Neural progenitor cell (in vitro differentiated cells): ENCODE measurements at regions not wholly inside any gene's neighbourhood (a gene's known extent, or its start where the extent isn't known, plus 50 kb on each side); places are given as distances from the start of the nearest gene placed in this dataset.

ENCODE experiments used
- CTCF ChIP-seq: fragments of 200-600 bp; sonication (generic); IDR thresholded peaks from 2 replicates; pipeline ENCODE4 v1.5.1; 2017; ENCODE audit warnings: antibody characterized with exemption, mild to moderate bottlenecking
- EZH2 ChIP-seq: fragments of 200-600 bp; sonication (generic); IDR thresholded peaks from 2 replicates; pipeline ENCODE4 v1.6.1; 2017; ENCODE audit warnings: antibody characterized with exemption, mild to moderate bottlenecking, moderate library complexity

GRCh38 chr15:57892181-57892580 is 173.3 kb downstream of the ALDH1A2 start:
- TF ChIP-seq CTCF (no peak), EZH2 (no peak)
